ENCODE measurements at regions not wholly inside any gene's neighbourhood (a gene's known extent, or its start where the extent isn't known, plus 50 kb on each side); places are given as distances from the start of the nearest gene placed in this dataset.

- H3K36me3 ChIP-seq (replicated peaks; ENCODE audit: low read depth, low read length), result no peaks in the 10 kb centered on the region
- no peaks in the 10 kb centered on the region for H3K79me2 ChIP-seq (ENCODE audit: low read length)
- no peak overlapping the region for H3K4me3 ChIP-seq (ENCODE audit: low read length)
- H2AFZ ChIP-seq (ENCODE audit: low read depth, low read length), result no peak overlapping the region
- TF ChIP-seq CTCF (IDR thresholded peaks at IDR 0.05; ENCODE audit: low read depth, low read length) (no peak), EZH2phosphoT487 (IDR thresholded peaks at IDR 0.05; ENCODE audit: low read depth) (no peak)
- H3K27ac ChIP-seq (ENCODE audit: low read length), result no peak overlapping the region
- no peaks in the 10 kb centered on the region for H4K20me1 ChIP-seq (ENCODE audit: insufficient read depth, low read length)
- no peak overlapping the region for H3K4me2 ChIP-seq (ENCODE audit: low read length)
- peaks cover 3% of the 10 kb centered on the region; the same call in 1 of the 2 replicates for H3K27me3 ChIP-seq (ENCODE audit: low read depth, low read length)
- no peak overlapping the region for H3K9ac ChIP-seq (ENCODE audit: low read length)
- no peaks in the 10 kb centered on the region for H3K9me3 ChIP-seq (ENCODE audit: insufficient read depth, low read length)
- no peaks in the 10 kb centered on the region for H3K4me1 ChIP-seq (ENCODE audit: low read length)
These were observed 604.2 kb downstream of the GALR1 start for GRCh38 chr18:77853859-77854258.

- TF ChIP-seq EZH2phosphoT487 (IDR thresholded peaks at IDR 0.05; ENCODE audit: low read depth) (no peak), CTCF (IDR thresholded peaks at IDR 0.05; ENCODE audit: low read depth, low read length) (no peak)
- no peak overlapping the region for H3K4me2 ChIP-seq (ENCODE audit: low read length)
- H2AFZ ChIP-seq (ENCODE audit: low read depth, low read length), result no peak overlapping the region
- H3K4me1 ChIP-seq (ENCODE audit: low read length), result no peaks in the 10 kb centered on the region
- H4K20me1 ChIP-seq (ENCODE audit: insufficient read depth, low read length), result no peaks in the 10 kb centered on the region
- no peaks in the 10 kb centered on the region for H3K79me2 ChIP-seq (ENCODE audit: low read length)
- no peak overlapping the region for H3K9ac ChIP-seq (ENCODE audit: low read length)
- no peaks in the 10 kb centered on the region for H3K36me3 ChIP-seq (replicated peaks; ENCODE audit: low read depth, low read length)
- H3K9me3 ChIP-seq (ENCODE audit: insufficient read depth, low read length), result no peaks in the 10 kb centered on the region
- peaks cover 3% of the 10 kb centered on the region; the same call in 1 of the 2 replicates for H3K27me3 ChIP-seq (ENCODE audit: low read depth, low read length)
- H3K4me3 ChIP-seq (ENCODE audit: low read length), result no peak overlapping the region
- H3K27ac ChIP-seq (ENCODE audit: low read length), result no peak overlapping the region
These were observed 608.3 kb downstream of the GALR1 start for GRCh38 chr18:77857678-77858655.

- H3K4me2 ChIP-seq (ENCODE audit: low read length), result no peak overlapping the region
- H3K27me3 ChIP-seq (ENCODE audit: low read depth, low read length), result no peaks in the 10 kb centered on the region
- H4K20me1 ChIP-seq (ENCODE audit: insufficient read depth, low read length), result no peaks in the 10 kb centered on the region
- no peak overlapping the region for H2AFZ ChIP-seq (ENCODE audit: low read depth, low read length)
- no peaks in the 10 kb centered on the region for H3K36me3 ChIP-seq (replicated peaks; ENCODE audit: low read depth, low read length)
- no peaks in the 10 kb centered on the region for H3K79me2 ChIP-seq (ENCODE audit: low read length)
- H3K4me1 ChIP-seq (ENCODE audit: low read length), result no peaks in the 10 kb centered on the region
- no peak overlapping the region for H3K27ac ChIP-seq (ENCODE audit: low read length)
- H3K4me3 ChIP-seq (ENCODE audit: low read length), result no peak overlapping the region
- TF ChIP-seq CTCF (IDR thresholded peaks at IDR 0.05; ENCODE audit: low read depth, low read length), result no peak
- TF ChIP-seq EZH2phosphoT487 (IDR thresholded peaks at IDR 0.05; ENCODE audit: low read depth), result no peak
- no peaks in the 10 kb centered on the region for H3K9me3 ChIP-seq (ENCODE audit: insufficient read depth, low read length)
- H3K9ac ChIP-seq (ENCODE audit: low read length), result no peak overlapping the region
These were observed 610.0 kb downstream of the GALR1 start for GRCh38 chr18:77859634-77860033.

GRCh38 chr18:77862066-77862757 is 612.6 kb downstream of the GALR1 start:
- TF ChIP-seq EZH2phosphoT487 (IDR thresholded peaks at IDR 0.05; ENCODE audit: low read depth) (no peak), CTCF (IDR thresholded peaks at IDR 0.05; ENCODE audit: low read depth, low read length) (no peak)
- no peak overlapping the region for H2AFZ ChIP-seq (ENCODE audit: low read depth, low read length)
- no peaks in the 10 kb centered on the region for H3K4me1 ChIP-seq (ENCODE audit: low read length)
- H3K27ac ChIP-seq (ENCODE audit: low read length), result no peak overlapping the region
- H4K20me1 ChIP-seq (ENCODE audit: insufficient read depth, low read length), result no peaks in the 10 kb centered on the region
- H3K36me3 ChIP-seq (replicated peaks; ENCODE audit: low read depth, low read length), result no peaks in the 10 kb centered on the region
- no peaks in the 10 kb centered on the region for H3K79me2 ChIP-seq (ENCODE audit: low read length)
- 0 out of 2 replicates have a peak, but pooled peaks cover 3% of the 10 kb centered on the region for H3K9me3 ChIP-seq (ENCODE audit: insufficient read depth, low read length)
- H3K4me2 ChIP-seq (ENCODE audit: low read length), result no peak overlapping the region
- H3K27me3 ChIP-seq (ENCODE audit: low read depth, low read length), result no peaks in the 10 kb centered on the region
- no peak overlapping the region for H3K9ac ChIP-seq (ENCODE audit: low read length)
- H3K4me3 ChIP-seq (ENCODE audit: low read length), result no peak overlapping the region
